Cardiac muscle cell (in vitro differentiated cells and primary cell): ENCODE measurements at regions not wholly inside any gene's neighbourhood (a gene's known extent, or its start where the extent isn't known, plus 50 kb on each side); places are given as distances from the start of the nearest gene placed in this dataset.

ENCODE experiments used
- DNase-seq, 2 donors: peaks; one replicate each; pipeline versions ENCODE4 v3.0.0 to v3.0.0-alpha.2; 2010 to 2017; ENCODE audit warnings: low read depth in 1 of 2, low spot score in 1 of 2
- H3K27ac ChIP-seq: fragments of 200-600 bp; sonication (generic); 2 replicates; pipeline ENCODE4 v1.5.1; 2016
- H3K27me3 ChIP-seq: fragments of 200-600 bp; sonication (generic); 2 replicates; pipeline ENCODE4 v1.6.0; 2016; ENCODE audit warnings: control low read depth
- H3K36me3 ChIP-seq: fragments of 200-600 bp; sonication (generic); 2 replicates; pipeline ENCODE4 v1.5.1; 2016; ENCODE audit warnings: control low read depth
- H3K4me1 ChIP-seq: fragments of 200-600 bp; sonication (generic); 2 replicates; pipeline ENCODE4 v1.8.1; 2017; ENCODE audit warnings: low read depth, mild to moderate bottlenecking, mixed run types
- H3K4me3 ChIP-seq: fragments of 200-600 bp; sonication (generic); 2 replicates; pipeline ENCODE4 v1.5.1; 2016; ENCODE audit warnings: mild to moderate bottlenecking
- H3K9me3 ChIP-seq: fragments of 200-600 bp; sonication (generic); 2 replicates; pipeline ENCODE4 v1.5.1; 2017; ENCODE audit warnings: low read depth, mild to moderate bottlenecking, control low read depth
- CTCF ChIP-seq: IDR thresholded peaks from 2 replicates; pipeline ENCODE4 v1.5.1; 2012; ENCODE audit warnings: low read depth, mild to moderate bottlenecking, low read length

- no peak for DNase-seq
- no peak overlapping the region for H3K4me3 ChIP-seq
- no peak overlapping the region for H3K27ac ChIP-seq
- no peaks in the 10 kb centered on the region for H3K27me3 ChIP-seq
- H3K9me3 ChIP-seq: no peaks in the 10 kb centered on the region
- no peaks in the 10 kb centered on the region for H3K4me1 ChIP-seq
- no peak for TF ChIP-seq CTCF
- no peaks in the 10 kb centered on the region for H3K36me3 ChIP-seq
Measured at GRCh38 chr4:97144199-97144598, 999.1 kb downstream of the STPG2 start.

- H3K4me1 ChIP-seq: no peaks in the 10 kb centered on the region
- H3K4me3 ChIP-seq: no peak overlapping the region
- H3K36me3 ChIP-seq: no peaks in the 10 kb centered on the region
- no peaks in the 10 kb centered on the region for H3K27me3 ChIP-seq
- no peak for TF ChIP-seq CTCF
- no peaks in the 10 kb centered on the region for H3K9me3 ChIP-seq
- DNase-seq: no peak
- H3K27ac ChIP-seq: no peak overlapping the region
Measured at GRCh38 chr4:97150966-97151365, 992.3 kb downstream of the STPG2 start.

- H3K27me3 ChIP-seq: no peaks in the 10 kb centered on the region
- no peak overlapping the region for H3K27ac ChIP-seq
- H3K4me1 ChIP-seq: no peaks in the 10 kb centered on the region
- H3K36me3 ChIP-seq: no peaks in the 10 kb centered on the region
- no peak overlapping the region for H3K4me3 ChIP-seq
- TF ChIP-seq CTCF: no peak
- no peak for DNase-seq
- H3K9me3 ChIP-seq: no peaks in the 10 kb centered on the region
Measured at GRCh38 chr4:97152149-97152548, 991.1 kb downstream of the STPG2 start.

- Histone ChIP-seq H3K4me1 (no peaks in the 10 kb centered on the region), H3K36me3 (no peaks in the 10 kb centered on the region), H3K27me3 (no peaks in the 10 kb centered on the region), H3K9me3 (no peaks in the 10 kb centered on the region), H3K27ac (no peak overlapping the region), H3K4me3 (no peak overlapping the region)
- no peak for TF ChIP-seq CTCF
- DNase-seq: peak; percentile 27 to 56
Measured at GRCh38 chr4:97153042-97153441, 990.2 kb downstream of the STPG2 start.

- no peak overlapping the region for H3K4me3 ChIP-seq
- no peaks in the 10 kb centered on the region for H3K36me3 ChIP-seq
- no peaks in the 10 kb centered on the region for H3K4me1 ChIP-seq
- no peaks in the 10 kb centered on the region for H3K9me3 ChIP-seq
- DNase-seq: no peak
- no peak for TF ChIP-seq CTCF
- no peak overlapping the region for H3K27ac ChIP-seq
- no peaks in the 10 kb centered on the region for H3K27me3 ChIP-seq
Measured at GRCh38 chr4:97159625-97160024, 983.7 kb downstream of the STPG2 start.

GRCh38 chr4:97185233-97185632 is 958.0 kb downstream of the STPG2 start:
- DNase-seq: no peak
- Histone ChIP-seq H3K36me3 (no peaks in the 10 kb centered on the region), H3K4me3 (no peak overlapping the region), H3K27me3 (no peaks in the 10 kb centered on the region), H3K9me3 (no peaks in the 10 kb centered on the region), H3K4me1 (no peaks in the 10 kb centered on the region), H3K27ac (no peak overlapping the region)
- TF ChIP-seq CTCF: no peak
